GM23338 (cell line): ENCODE measurements at regions not wholly inside any gene's neighbourhood (a gene's known extent, or its start where the extent isn't known, plus 50 kb on each side); places are given as distances from the start of the nearest gene placed in this dataset.

Experiments
- CREB1 ChIP-seq: fragments of 250-450 bp; sonication (Bioruptor Pico); IDR thresholded peaks from 2 replicates; pipeline ENCODE4 v1.5.0; 2020; ENCODE audit warnings: low read depth, mild to moderate bottlenecking, moderate library complexity
- CTCF ChIP-seq, 2 experiments: fragments of 200-600 bp in 1 of 2; sonication (generic) in 1 of 2; conservative IDR thresholded peaks; 2 replicates each; pipeline versions ENCODE4 v1.5.1 to v1.6.1; 2016 to 2017; ENCODE audit warnings: antibody characterized with exemption in 2 of 2, low read depth in 2 of 2, mild to moderate bottlenecking in 2 of 2, moderate library complexity in 1 of 2
- EZH2 ChIP-seq: fragments of 200-600 bp; sonication (generic); IDR thresholded peaks from one replicate; pipeline ENCODE4 v1.8.0; 2017; ENCODE audit warnings: antibody characterized with exemption, mild to moderate bottlenecking, low read depth; ENCODE audit not compliant: unreplicated experiment

- TF ChIP-seq CTCF (conservative IDR thresholded peaks at IDR 0.05; ENCODE audit: low read depth in 2 of 2) (no peak), EZH2 (no peak), CREB1 (CRISPR knock-in tag) (no peak)
These were observed 55.1 kb upstream of the CLDN10 start for GRCh38 chr13:95497381-95497807.
